ENCODE measurements at regions not wholly inside any gene's neighbourhood (a gene's known extent, or its start where the extent isn't known, plus 50 kb on each side); places are given as distances from the start of the nearest gene placed in this dataset.

DNA sequence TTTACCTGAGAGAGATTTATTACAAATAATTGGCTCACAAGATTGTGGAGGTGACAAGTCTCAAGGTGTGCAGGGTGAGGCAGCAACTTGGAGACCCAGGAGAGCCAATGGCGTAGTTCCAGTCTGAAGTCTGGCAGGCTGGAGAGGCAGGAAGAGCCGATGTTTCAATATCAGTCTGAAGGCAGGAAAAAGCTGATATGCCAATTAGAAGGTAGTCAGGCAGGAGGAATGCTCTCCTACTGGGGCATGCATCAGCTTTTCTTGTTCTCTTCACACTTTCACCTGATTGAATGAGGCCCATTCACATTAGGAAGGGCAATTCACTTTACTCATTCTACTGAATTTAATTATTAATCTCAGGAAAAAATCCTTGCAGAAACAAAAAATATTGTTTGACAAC is 1351.7 kb upstream of the ADGRL3 start:
- H3K4me3 ChIP-seq = no peak overlapping the region
- no peaks in the 10 kb centered on the region for H3K4me1 ChIP-seq
- intact Hi-C loops (cut with DNase I) = no loop called here
- H3K36me3 ChIP-seq = no peaks in the 10 kb centered on the region
- no peaks in the 10 kb centered on the region for H3K9me3 ChIP-seq
- H3K27me3 ChIP-seq = no peaks in the 10 kb centered on the region
- WGBS, 2 donors = 49 to 85% methylated on average over 2 of the region's 2 CpGs
- H3K27ac ChIP-seq = no peak overlapping the region
- no peak for DNase-seq
- TF ChIP-seq, protein P1, sequence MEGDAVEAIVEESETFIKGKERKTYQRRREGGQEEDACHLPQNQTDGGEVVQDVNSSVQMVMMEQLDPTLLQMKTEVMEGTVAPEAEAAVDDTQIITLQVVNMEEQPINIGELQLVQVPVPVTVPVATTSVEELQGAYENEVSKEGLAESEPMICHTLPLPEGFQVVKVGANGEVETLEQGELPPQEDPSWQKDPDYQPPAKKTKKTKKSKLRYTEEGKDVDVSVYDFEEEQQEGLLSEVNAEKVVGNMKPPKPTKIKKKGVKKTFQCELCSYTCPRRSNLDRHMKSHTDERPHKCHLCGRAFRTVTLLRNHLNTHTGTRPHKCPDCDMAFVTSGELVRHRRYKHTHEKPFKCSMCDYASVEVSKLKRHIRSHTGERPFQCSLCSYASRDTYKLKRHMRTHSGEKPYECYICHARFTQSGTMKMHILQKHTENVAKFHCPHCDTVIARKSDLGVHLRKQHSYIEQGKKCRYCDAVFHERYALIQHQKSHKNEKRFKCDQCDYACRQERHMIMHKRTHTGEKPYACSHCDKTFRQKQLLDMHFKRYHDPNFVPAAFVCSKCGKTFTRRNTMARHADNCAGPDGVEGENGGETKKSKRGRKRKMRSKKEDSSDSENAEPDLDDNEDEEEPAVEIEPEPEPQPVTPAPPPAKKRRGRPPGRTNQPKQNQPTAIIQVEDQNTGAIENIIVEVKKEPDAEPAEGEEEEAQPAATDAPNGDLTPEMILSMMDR (IDR thresholded peaks at IDR 0.05) = no peak
- no peak for TF ChIP-seq POLR2A (IDR thresholded peaks at IDR 0.05)

DNA sequence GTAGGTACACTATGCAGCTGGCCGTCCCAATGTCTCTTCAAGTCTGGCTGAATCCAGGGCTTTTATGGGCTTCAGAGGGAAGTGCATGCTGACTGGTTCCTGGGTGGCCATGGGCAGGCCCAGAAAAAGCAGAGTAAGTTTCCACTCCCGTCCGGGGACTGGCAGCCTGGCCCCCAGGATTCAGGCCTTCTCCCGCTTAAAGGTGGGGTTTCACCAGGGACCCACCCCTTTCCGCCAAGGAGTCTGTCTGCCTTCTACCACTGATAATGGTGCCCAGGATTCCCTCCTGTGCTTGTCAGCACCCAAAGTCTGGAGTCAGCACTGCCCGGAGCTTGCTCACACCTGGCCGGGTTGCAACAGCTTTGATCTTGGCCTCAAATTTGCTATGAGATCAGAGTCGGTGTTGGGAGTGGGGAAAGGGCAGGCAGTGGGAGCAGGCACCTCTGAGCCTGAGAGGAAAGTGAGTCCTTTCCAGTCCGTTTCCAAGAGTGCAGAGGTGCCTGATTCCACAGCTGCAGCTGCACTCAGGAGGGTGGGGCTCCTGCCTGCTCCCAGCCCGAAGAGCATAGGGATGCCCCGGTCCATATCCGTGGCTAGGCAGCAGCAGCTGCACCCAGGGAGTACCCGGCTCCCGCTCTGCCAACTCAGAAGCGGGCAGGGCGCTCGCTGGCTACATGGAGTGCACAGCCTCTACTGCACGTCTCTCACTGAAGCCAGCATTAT is 1344.3 kb upstream of the ADGRL3 start:
- Histone ChIP-seq H3K36me3 (no peaks in the 10 kb centered on the region), H3K4me3 (no peak overlapping the region), H3K27me3 (no peaks in the 10 kb centered on the region), H3K4me1 (no peaks in the 10 kb centered on the region), H3K9me3 (no peaks in the 10 kb centered on the region), H3K27ac (no peak overlapping the region)
- DNase-seq = no peak
- intact Hi-C loops (cut with DNase I) = no loop called here
- no peak for TF ChIP-seq POLR2A (IDR thresholded peaks at IDR 0.05)
- TF ChIP-seq, protein P1 (IDR thresholded peaks at IDR 0.05) = no peak
- WGBS, 2 donors = 66 to 83% methylated on average over 2 to 6 of the region's 18 CpGs

DNA sequence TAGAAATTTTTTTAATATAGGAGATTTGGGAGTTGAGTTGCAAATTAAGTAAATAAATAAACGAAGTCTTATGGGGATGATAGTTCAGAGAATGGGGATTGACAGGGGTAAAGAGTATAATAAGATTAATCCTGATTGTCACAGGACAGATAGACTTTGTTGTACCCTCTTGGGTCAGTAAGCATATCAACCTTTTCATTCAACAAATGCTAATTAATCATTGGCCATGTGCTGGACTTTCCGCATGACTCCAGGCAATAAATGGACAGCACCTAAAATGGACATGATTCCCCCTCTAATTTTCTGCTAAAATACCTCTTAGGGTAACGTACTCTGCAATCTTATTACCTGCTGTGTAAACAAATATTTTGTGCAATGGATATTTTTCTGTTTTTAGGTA is 1331.1 kb upstream of the ADGRL3 start:
- Histone ChIP-seq H3K36me3 (no peaks in the 10 kb centered on the region), H3K4me1 (no peaks in the 10 kb centered on the region), H3K9me3 (no peaks in the 10 kb centered on the region), H3K27ac (no peak overlapping the region), H3K4me3 (no peak overlapping the region), H3K27me3 (no peaks in the 10 kb centered on the region)
- no peak for TF ChIP-seq POLR2A (IDR thresholded peaks at IDR 0.05)
- DNase-seq = no peak
- 67 to 73% methylated on average over 3 of the region's 3 CpGs for WGBS, 2 donors
- intact Hi-C loops (cut with DNase I) = no loop called here

DNA sequence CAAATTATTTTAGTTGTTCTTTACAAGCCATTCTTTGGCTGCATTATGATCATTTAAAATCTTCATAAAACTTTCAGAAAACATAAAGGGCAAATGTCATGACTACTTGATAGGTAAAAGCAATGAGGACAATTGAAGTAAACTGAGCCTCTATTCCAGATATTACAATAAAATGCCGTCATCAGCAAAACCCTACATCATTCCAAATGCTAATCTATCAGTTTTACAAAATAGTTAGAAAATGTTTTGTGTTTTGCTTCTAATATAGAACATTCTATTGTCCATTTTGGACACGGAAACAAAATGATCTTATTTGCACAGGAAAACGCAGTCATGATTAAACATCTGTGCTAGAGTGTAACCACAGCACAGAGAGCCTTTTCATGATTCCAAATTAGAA is 1330.6 kb upstream of the ADGRL3 start:
- Histone ChIP-seq H3K36me3 (no peaks in the 10 kb centered on the region), H3K27me3 (no peaks in the 10 kb centered on the region), H3K27ac (no peak overlapping the region), H3K4me3 (no peak overlapping the region), H3K9me3 (no peaks in the 10 kb centered on the region), H3K4me1 (no peaks in the 10 kb centered on the region)
- DNase-seq = no peak
- TF ChIP-seq, protein P1 (IDR thresholded peaks at IDR 0.05) = no peak
- no peak for TF ChIP-seq POLR2A (IDR thresholded peaks at IDR 0.05)
- 73 to 75% methylated on average over 3 of the region's 3 CpGs for WGBS, 2 donors
- intact Hi-C loops (cut with DNase I) = no loop called here

DNA sequence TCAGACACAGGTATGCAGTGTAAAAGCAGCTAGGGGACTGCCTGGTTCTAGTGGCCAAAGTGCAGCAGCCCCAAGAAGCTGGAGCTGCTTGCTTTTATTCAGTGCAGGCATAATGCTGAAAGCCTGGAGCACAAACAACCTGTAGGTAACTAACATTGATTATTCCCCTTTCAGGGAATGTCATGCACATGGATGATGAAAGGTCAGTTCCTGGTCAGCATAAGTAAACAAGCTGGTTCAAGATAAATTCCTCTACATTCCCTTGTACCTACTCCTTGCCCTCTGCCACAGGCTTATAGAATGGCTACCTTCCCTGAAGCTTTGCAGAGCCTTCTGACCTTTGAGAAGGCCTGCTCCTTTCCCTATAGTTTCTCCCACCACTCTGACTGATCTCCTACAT is 1318.5 kb upstream of the ADGRL3 start:
- Histone ChIP-seq H3K9me3 (no peaks in the 10 kb centered on the region), H3K4me1 (no peaks in the 10 kb centered on the region), H3K27me3 (no peaks in the 10 kb centered on the region), H3K27ac (no peak overlapping the region), H3K4me3 (no peak overlapping the region), H3K36me3 (no peaks in the 10 kb centered on the region)
- no peak for TF ChIP-seq POLR2A (IDR thresholded peaks at IDR 0.05)
- TF ChIP-seq, protein P1 (IDR thresholded peaks at IDR 0.05) = no peak
- no peak for DNase-seq
- intact Hi-C loops (cut with DNase I) = no loop called here

DNA sequence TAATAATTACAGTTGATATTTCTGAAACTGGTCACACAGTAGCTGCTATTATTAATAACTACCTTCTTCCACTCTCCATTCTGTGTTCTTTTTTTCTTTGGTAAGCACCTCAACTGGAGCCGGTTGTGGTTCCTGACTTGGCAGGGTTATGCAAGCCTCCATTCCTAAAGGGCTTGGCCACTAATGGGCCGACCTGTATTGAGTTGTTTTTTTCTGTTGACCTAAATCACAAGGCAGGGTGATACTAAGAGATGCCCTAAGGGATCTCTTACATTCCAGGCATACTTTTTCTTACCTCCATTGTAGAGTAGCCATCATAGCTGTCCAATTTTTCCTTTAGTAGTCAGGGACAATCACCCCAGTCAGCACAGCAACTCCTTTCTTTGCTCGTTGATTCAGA is 1295.8 kb upstream of the ADGRL3 start:
- intact Hi-C loops (cut with DNase I) = no loop called here
- H3K4me3 ChIP-seq = no peak overlapping the region
- TF ChIP-seq POLR2A (IDR thresholded peaks at IDR 0.05) = no peak
- TF ChIP-seq, protein P1 (IDR thresholded peaks at IDR 0.05) = no peak
- no peaks in the 10 kb centered on the region for H3K9me3 ChIP-seq
- DNase-seq = no peak
- 39 to 50% methylated on average over 3 of the region's 3 CpGs for WGBS, 2 donors
- H3K36me3 ChIP-seq = no peaks in the 10 kb centered on the region
- H3K27me3 ChIP-seq = no peaks in the 10 kb centered on the region
- H3K27ac ChIP-seq = no peak overlapping the region
- H3K4me1 ChIP-seq = no peaks in the 10 kb centered on the region
